Tibial artery (tissue), 4 donors: ENCODE measurements at regions not wholly inside any gene's neighbourhood (a gene's known extent, or its start where the extent isn't known, plus 50 kb on each side); places are given as distances from the start of the nearest gene placed in this dataset.

Experiments used
- DNase-seq, 2 donors: peaks; one replicate each; pipeline ENCODE4 v3.0.0-alpha.2; 2019
- H3K27ac ChIP-seq, 2 donors: fragments of 200-600 bp; sonication (generic) in 1 of 2; 1 replicate in 1 of 2; 2 replicates in 1 of 2; pipeline ENCODE4 v1.5.1; 2018 to 2019; ENCODE audit warnings: mild to moderate bottlenecking in 1 of 2
- H3K27me3 ChIP-seq, 2 donors: fragments of 200-600 bp; sonication (generic) in 1 of 2; one replicate each; pipeline versions ENCODE4 v1.5.1 to v1.6.0; 2016 to 2019
- H3K36me3 ChIP-seq, 3 donors: fragments of 200-600 bp; sonication (generic) in 2 of 3; one replicate each; pipeline ENCODE4 v1.5.1; 2016 to 2019; ENCODE audit warnings: mild to moderate bottlenecking in 2 of 3
- H3K4me1 ChIP-seq, 4 donors: fragments of 200-600 bp; sonication (generic) in 2 of 4; 1 replicate in 3 of 4; 2 replicates in 1 of 4; pipeline ENCODE4 v1.5.1; 2016 to 2019
- H3K4me3 ChIP-seq, 2 donors: fragments of 200-600 bp; sonication (generic) in 1 of 2; 1 replicate in 1 of 2; 2 replicates in 1 of 2; pipeline ENCODE4 v1.5.1; 2018 to 2019; ENCODE audit warnings: mild to moderate bottlenecking in 2 of 2
- H3K9me3 ChIP-seq, 3 donors: fragments of 200-600 bp; sonication (generic) in 1 of 3; one replicate each; pipeline ENCODE4 v1.5.1; 2016 to 2019
- intact Hi-C: fragments of 100-400 bp; cut with DNase I; formaldehyde crosslinking; loops from one replicate; pipeline ENCODE4 v1.15.0; 2023; ENCODE audit warnings: low total_unique reads
- TF ChIP-seq, protein P1 (sequence below), 2 experiments: fragments of 200-600 bp in 1 of 2; fragments of 450-650 bp in 1 of 2; IDR thresholded peaks; one replicate each; pipeline ENCODE4 v1.5.1; 2017 to 2019; ENCODE audit warnings: antibody characterized with exemption in 2 of 2, mild to moderate bottlenecking in 1 of 2, moderate library complexity in 1 of 2

GRCh38 chr12:125267114-125267513 lies 201.9 kb downstream of the AACS start:
- Histone ChIP-seq H3K27me3 (no peaks in the 10 kb centered on the region), H3K27ac (no peak overlapping the region), H3K4me3 (no peak overlapping the region), H3K9me3 (peaks cover 0 to 4% (median 3%) of the 10 kb centered on the region in 3 donors), H3K4me1 (no peaks in the 10 kb centered on the region), H3K36me3 (no peaks in the 10 kb centered on the region)
- intact Hi-C loops, result no loop called here
- TF ChIP-seq, protein P1, sequence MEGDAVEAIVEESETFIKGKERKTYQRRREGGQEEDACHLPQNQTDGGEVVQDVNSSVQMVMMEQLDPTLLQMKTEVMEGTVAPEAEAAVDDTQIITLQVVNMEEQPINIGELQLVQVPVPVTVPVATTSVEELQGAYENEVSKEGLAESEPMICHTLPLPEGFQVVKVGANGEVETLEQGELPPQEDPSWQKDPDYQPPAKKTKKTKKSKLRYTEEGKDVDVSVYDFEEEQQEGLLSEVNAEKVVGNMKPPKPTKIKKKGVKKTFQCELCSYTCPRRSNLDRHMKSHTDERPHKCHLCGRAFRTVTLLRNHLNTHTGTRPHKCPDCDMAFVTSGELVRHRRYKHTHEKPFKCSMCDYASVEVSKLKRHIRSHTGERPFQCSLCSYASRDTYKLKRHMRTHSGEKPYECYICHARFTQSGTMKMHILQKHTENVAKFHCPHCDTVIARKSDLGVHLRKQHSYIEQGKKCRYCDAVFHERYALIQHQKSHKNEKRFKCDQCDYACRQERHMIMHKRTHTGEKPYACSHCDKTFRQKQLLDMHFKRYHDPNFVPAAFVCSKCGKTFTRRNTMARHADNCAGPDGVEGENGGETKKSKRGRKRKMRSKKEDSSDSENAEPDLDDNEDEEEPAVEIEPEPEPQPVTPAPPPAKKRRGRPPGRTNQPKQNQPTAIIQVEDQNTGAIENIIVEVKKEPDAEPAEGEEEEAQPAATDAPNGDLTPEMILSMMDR (IDR thresholded peaks at IDR 0.05), result no peak
- DNase-seq, result no peak

DNA sequence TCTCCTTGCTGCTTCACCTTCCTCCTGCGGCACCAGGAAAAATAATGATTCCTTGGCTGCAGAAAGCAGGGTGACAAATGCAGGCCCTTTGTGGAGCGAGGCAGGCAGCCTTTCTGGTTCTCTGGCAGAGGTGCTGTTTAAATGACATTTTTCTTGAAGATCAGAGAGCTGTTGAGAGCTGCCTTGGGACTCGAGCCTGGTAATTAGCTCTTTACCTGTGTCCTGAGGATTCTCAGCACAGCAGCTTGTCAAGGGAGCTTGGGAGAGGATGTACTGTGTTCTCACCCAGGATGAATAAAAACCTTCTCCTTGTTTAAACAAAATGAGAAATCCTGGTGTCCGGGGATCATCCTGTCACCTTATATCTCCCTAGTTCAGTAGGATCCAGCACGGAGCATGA lies 204.0 kb downstream of the AACS start:
- intact Hi-C loops, result no loop called here
- TF ChIP-seq, protein P1 (IDR thresholded peaks at IDR 0.05), result no peak
- Histone ChIP-seq H3K4me3 (no peak overlapping the region), H3K9me3 (peaks cover 0 to 3% (median 0%) of the 10 kb centered on the region in 3 donors), H3K36me3 (no peaks in the 10 kb centered on the region), H3K27me3 (no peaks in the 10 kb centered on the region), H3K27ac (no peak overlapping the region), H3K4me1 (no peaks in the 10 kb centered on the region)
- no peak for DNase-seq

DNA sequence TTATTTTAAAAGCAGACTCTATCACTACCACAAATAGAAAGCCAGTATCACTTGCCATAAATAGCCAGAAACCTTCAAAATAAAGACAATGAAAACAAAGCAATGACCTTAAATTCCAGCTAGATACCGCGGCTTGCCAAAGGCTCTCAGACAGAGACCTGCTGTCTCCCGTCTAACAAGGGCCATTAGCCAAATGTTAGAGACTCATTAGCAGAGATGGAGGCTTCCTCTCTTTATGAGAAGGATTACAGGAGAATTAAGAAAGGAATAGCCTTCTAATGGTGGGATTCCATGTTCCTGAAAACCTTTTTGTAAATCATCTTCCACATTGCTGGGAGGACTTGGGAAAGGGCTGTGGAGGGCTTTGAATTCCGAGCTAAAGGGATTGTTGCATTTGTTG lies 206.7 kb downstream of the AACS start:
- DNase-seq, result no peak
- no peaks in the 10 kb centered on the region for H3K27me3 ChIP-seq
- no peak overlapping the region for H3K4me3 ChIP-seq
- no peaks in the 10 kb centered on the region for H3K4me1 ChIP-seq
- TF ChIP-seq, protein P1 (IDR thresholded peaks at IDR 0.05), result no peak
- intact Hi-C loops, result no loop called here
- H3K27ac ChIP-seq, result no peak overlapping the region
- H3K36me3 ChIP-seq, result no peaks in the 10 kb centered on the region
- H3K9me3 ChIP-seq, result no peaks in the 10 kb centered on the region

- Histone ChIP-seq H3K36me3 (no peaks in the 10 kb centered on the region), H3K27ac (no peak overlapping the region), H3K27me3 (no peaks in the 10 kb centered on the region), H3K4me1 (no peaks in the 10 kb centered on the region), H3K9me3 (no peaks in the 10 kb centered on the region), H3K4me3 (no peak overlapping the region)
- no peak for DNase-seq
- TF ChIP-seq, protein P1 (IDR thresholded peaks at IDR 0.05), result no peak
- intact Hi-C loops, result no loop called here
Measured at GRCh38 chr12:125272383-125272933, 207.2 kb downstream of the AACS start.

DNA sequence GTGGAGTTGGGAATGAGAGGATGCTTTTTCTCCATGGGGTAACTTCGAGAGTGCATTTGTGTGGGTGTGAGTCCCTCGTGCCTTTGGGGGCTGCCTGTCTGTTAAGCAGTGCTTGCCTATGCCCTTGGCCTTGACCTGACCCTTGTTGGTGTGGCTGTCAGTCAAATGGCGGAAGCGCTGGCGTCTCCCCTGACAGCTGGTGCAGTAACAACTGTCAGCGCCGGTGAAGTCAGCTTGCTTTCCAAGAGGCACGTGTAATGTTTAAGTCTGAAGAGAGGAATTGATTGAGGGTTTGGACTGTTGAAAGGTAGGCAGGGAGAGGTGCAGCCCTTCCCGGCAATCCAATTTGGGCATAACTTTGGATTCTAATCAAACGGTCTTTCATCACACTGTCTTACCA lies 211.3 kb downstream of the AACS start:
- H3K4me3 ChIP-seq, result no peak overlapping the region
- H3K27ac ChIP-seq, result no peak overlapping the region
- no peaks in the 10 kb centered on the region for H3K4me1 ChIP-seq
- no peak for DNase-seq
- H3K9me3 ChIP-seq, result no peaks in the 10 kb centered on the region
- TF ChIP-seq, protein P1 (IDR thresholded peaks at IDR 0.05), result no peak
- no peaks in the 10 kb centered on the region for H3K36me3 ChIP-seq
- peaks cover 0 to 5% of the 10 kb centered on the region in 2 donors for H3K27me3 ChIP-seq
- intact Hi-C loops, result no loop called here
